Omental fat pad (tissue), 3 donors: ENCODE measurements at regions not wholly inside any gene's neighbourhood (a gene's known extent, or its start where the extent isn't known, plus 50 kb on each side); places are given as distances from the start of the nearest gene placed in this dataset.

ENCODE experiments used
- ATAC-seq: fragments of 150-250 bp; one replicate; pipeline ENCODE4 v1.9.1; 2016; ENCODE audit warnings: mild to moderate bottlenecking, moderate library complexity; ENCODE audit not compliant: low FRiP score
- DNase-seq: peaks from one replicate; pipeline ENCODE4 v3.0.0-alpha.2; 2019; ENCODE audit warnings: low spot score
- TF ChIP-seq, protein P1 (sequence below), 3 donors: fragments of 450-650 bp; IDR thresholded peaks; one replicate each; pipeline ENCODE4 v1.5.1; 2016 to 2017; ENCODE audit warnings: antibody characterized with exemption in 3 of 3, mild to moderate bottlenecking in 3 of 3, moderate library complexity in 2 of 3

DNA sequence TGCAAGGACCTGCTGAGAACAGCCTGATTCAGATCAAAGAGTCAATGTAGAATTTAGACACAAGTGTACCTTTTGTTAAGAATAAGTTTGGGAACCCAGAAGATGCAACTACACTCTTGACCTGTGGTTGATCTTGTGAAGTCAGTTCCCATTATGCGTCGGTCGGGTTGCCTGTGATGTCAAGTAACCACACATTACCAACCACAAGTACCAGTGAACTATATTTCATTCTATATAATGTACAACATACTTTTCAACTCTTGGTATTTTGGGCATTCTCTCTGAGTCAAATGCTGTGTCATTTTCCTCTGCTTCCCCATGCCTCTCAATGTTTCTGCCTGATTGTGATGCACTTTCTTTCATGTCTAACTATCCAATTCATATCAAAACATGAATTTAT lies 426.2 kb downstream of the ETV1 start:
- DNase-seq (no peak), ATAC-seq (no peak)
- TF ChIP-seq, protein P1, sequence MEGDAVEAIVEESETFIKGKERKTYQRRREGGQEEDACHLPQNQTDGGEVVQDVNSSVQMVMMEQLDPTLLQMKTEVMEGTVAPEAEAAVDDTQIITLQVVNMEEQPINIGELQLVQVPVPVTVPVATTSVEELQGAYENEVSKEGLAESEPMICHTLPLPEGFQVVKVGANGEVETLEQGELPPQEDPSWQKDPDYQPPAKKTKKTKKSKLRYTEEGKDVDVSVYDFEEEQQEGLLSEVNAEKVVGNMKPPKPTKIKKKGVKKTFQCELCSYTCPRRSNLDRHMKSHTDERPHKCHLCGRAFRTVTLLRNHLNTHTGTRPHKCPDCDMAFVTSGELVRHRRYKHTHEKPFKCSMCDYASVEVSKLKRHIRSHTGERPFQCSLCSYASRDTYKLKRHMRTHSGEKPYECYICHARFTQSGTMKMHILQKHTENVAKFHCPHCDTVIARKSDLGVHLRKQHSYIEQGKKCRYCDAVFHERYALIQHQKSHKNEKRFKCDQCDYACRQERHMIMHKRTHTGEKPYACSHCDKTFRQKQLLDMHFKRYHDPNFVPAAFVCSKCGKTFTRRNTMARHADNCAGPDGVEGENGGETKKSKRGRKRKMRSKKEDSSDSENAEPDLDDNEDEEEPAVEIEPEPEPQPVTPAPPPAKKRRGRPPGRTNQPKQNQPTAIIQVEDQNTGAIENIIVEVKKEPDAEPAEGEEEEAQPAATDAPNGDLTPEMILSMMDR (IDR thresholded peaks at IDR 0.05): no peak

- TF ChIP-seq, protein P1 (IDR thresholded peaks at IDR 0.05): no peak
- ATAC-seq (no peak), DNase-seq (no peak)
Observed at GRCh38 chr7:13563680-13564079, 425.8 kb downstream of the ETV1 start.

DNA sequence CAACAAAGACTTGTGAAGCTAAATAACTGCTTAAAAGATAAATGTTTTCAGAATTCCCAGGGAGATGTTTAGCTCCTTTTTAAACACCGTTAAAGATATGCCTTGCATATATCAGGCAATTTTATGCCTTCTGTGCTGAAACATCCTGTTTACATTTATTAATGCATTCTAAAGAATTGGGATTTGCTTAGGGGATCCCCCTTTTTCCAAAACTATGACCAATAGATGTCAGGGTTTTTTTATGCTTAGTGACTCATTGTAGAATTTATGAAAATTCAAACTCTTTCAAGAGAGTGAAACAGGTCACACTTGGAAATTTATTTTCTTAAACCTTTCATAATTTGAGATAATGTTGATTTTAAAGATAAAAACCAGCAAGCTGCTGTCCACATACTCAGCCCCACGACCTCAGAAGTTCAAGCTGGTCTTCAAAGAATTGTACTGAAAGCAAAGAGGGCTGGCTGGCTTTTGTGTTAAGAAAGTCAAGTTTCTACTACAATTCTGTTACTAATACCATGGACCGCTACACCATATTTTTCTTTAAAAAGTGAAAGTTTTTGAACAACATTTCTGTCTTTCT lies 411.8 kb downstream of the ETV1 start:
- DNase-seq: no peak
- ATAC-seq: no peak
- TF ChIP-seq, protein P1 (IDR thresholded peaks at IDR 0.05): no peak

GRCh38 chr7:13578294-13578693 lies 411.2 kb downstream of the ETV1 start:
- TF ChIP-seq, protein P1 (IDR thresholded peaks at IDR 0.05): no peak
- ATAC-seq: no peak

GRCh38 chr7:13581097-13581496 lies 408.4 kb downstream of the ETV1 start:
- no peak for DNase-seq
- ATAC-seq: no peak
- TF ChIP-seq, protein P1 (IDR thresholded peaks at IDR 0.05): no peak

More at GRCh38 chr7:13578294-13578693, 411.2 kb downstream of the ETV1 start:
- no peak for DNase-seq

DNA sequence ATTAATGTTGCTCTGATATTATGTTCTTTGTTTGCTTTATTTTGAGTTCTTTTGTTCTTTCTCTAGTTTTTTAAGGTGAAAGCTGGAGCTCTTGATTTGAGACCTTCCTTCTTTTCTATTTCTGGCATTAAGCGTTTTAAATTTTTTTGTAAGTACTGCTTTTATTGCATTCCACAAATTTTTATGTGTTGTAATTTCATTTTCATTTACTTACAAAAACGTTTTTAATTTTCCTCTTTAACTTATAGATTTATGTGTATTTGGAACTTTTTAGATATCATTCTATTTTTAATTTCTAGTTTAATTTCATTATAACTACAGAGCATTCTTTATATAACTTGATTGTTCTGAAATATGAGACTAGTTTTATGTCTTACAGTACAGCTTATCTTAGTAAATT lies 395.6 kb downstream of the ETV1 start:
- DNase-seq: no peak
- TF ChIP-seq, protein P1 (IDR thresholded peaks at IDR 0.05): no peak
- ATAC-seq: no peak

GRCh38 chr7:13602036-13602435 lies 387.4 kb downstream of the ETV1 start:
- DNase-seq: no peak
- TF ChIP-seq, protein P1 (IDR thresholded peaks at IDR 0.05): no peak
- ATAC-seq: no peak
